ENCODE measurements at regions not wholly inside any gene's neighbourhood (a gene's known extent, or its start where the extent isn't known, plus 50 kb on each side); places are given as distances from the start of the nearest gene placed in this dataset.

GRCh38 chr16:63372283-63372682 lies 1336.0 kb upstream of the CDH8 start:
- DNase-seq (ENCODE audit: low read depth), result no peak

GRCh38 chr16:63365649-63366304 lies 1329.5 kb upstream of the CDH8 start:
- no peak for DNase-seq (ENCODE audit: low read depth)

GRCh38 chr16:63363738-63364137 lies 1327.5 kb upstream of the CDH8 start:
- DNase-seq (ENCODE audit: low read depth), result no peak

- peak; percentile 28 for DNase-seq (ENCODE audit: low read depth)
Observed at GRCh38 chr16:63361032-63361624, 1324.9 kb upstream of the CDH8 start.

- no peak for DNase-seq (ENCODE audit: low read depth)
Observed at GRCh38 chr16:63349961-63350360, 1313.7 kb upstream of the CDH8 start.

- DNase-seq (ENCODE audit: low read depth), result no peak
Observed at GRCh38 chr16:63346000-63346399, 1309.8 kb upstream of the CDH8 start.

GRCh38 chr16:63337264-63337663 lies 1301.0 kb upstream of the CDH8 start:
- DNase-seq (ENCODE audit: low read depth), result no peak

GRCh38 chr16:63331111-63331510 lies 1294.9 kb upstream of the CDH8 start:
- DNase-seq (ENCODE audit: low read depth), result no peak

GRCh38 chr16:63326736-63327339 lies 1290.6 kb upstream of the CDH8 start:
- no peak for DNase-seq (ENCODE audit: low read depth)

- no peak for DNase-seq (ENCODE audit: low read depth)
Observed at GRCh38 chr16:63323722-63324705, 1287.8 kb upstream of the CDH8 start.

GRCh38 chr16:63323055-63323454 lies 1286.8 kb upstream of the CDH8 start:
- DNase-seq (ENCODE audit: low read depth), result peak; percentile 6

- no peak for DNase-seq (ENCODE audit: low read depth)
Observed at GRCh38 chr16:63315229-63315628, 1279.0 kb upstream of the CDH8 start.

- no peak for DNase-seq (ENCODE audit: low read depth)
Observed at GRCh38 chr16:63312346-63312745, 1276.1 kb upstream of the CDH8 start.

- no peak for DNase-seq (ENCODE audit: low read depth)
Observed at GRCh38 chr16:63311313-63311712, 1275.1 kb upstream of the CDH8 start.

GRCh38 chr16:63302811-63303210 lies 1266.6 kb upstream of the CDH8 start:
- DNase-seq (ENCODE audit: low read depth), result no peak

GRCh38 chr16:63301349-63301748 lies 1265.1 kb upstream of the CDH8 start:
- no peak for DNase-seq (ENCODE audit: low read depth)

GRCh38 chr16:63298993-63299392 lies 1262.8 kb upstream of the CDH8 start:
- no peak for DNase-seq (ENCODE audit: low read depth)

GRCh38 chr16:63292036-63292435 lies 1255.8 kb upstream of the CDH8 start:
- no peak for DNase-seq (ENCODE audit: low read depth)

GRCh38 chr16:63289834-63290460 lies 1253.7 kb upstream of the CDH8 start:
- no peak for DNase-seq (ENCODE audit: low read depth)

- DNase-seq (ENCODE audit: low read depth), result no peak
Observed at GRCh38 chr16:63287401-63287800, 1251.2 kb upstream of the CDH8 start.

GRCh38 chr16:63283721-63284120 lies 1247.5 kb upstream of the CDH8 start:
- no peak for DNase-seq (ENCODE audit: low read depth)

GRCh38 chr16:63244631-63245030 lies 1208.4 kb upstream of the CDH8 start:
- DNase-seq (ENCODE audit: low read depth), result no peak

Measured in HS-5 (cell line).